SK-N-SH treated with all-trans-retinoic acid at 6 μM for 48 hours (cell line): ENCODE measurements at regions not wholly inside any gene's neighbourhood (a gene's known extent, or its start where the extent isn't known, plus 50 kb on each side); places are given as distances from the start of the nearest gene placed in this dataset.

ENCODE experiments used
- ATAC-seq: fragments of 200-7000 bp; cut with Tn5 transposase; 3 replicates; pipeline ENCODE4 v1.9.1; 2020; ENCODE audit warnings: mild to moderate bottlenecking, moderate library complexity
- ARNTL ChIP-seq: fragments of 450-650 bp; formaldehyde crosslinking; IDR thresholded peaks from 2 replicates; pipeline ENCODE4 v1.5.0; 2020; ENCODE audit warnings: low read depth, mild to moderate bottlenecking, moderate library complexity, borderline replicate concordance
- BACH2 ChIP-seq: fragments of 250-450 bp; sonication (Bioruptor Pico); IDR thresholded peaks from 2 replicates; pipeline ENCODE4 v1.9.0; 2021; ENCODE audit warnings: mild to moderate bottlenecking, borderline replicate concordance
- CSDC2 ChIP-seq: fragments of 250-450 bp; sonication (Bioruptor Pico); IDR thresholded peaks from 2 replicates; pipeline ENCODE4 v1.5.0; 2020; ENCODE audit warnings: mild to moderate bottlenecking, moderate library complexity
- CSRNP3 ChIP-seq: fragments of 250-450 bp; sonication (Bioruptor Pico); IDR thresholded peaks from 2 replicates; pipeline ENCODE4 v1.5.1; 2021; ENCODE audit warnings: mild to moderate bottlenecking, moderate library complexity
- ESRRG ChIP-seq: fragments of 250-450 bp; sonication (Bioruptor Pico); IDR thresholded peaks from 2 replicates; pipeline ENCODE4 v1.6.1; 2021; ENCODE audit warnings: mild to moderate bottlenecking
- GLIS3 ChIP-seq: fragments of 250-450 bp; sonication (Bioruptor Pico); IDR thresholded peaks from 2 replicates; pipeline ENCODE4 v1.5.0; 2020; ENCODE audit warnings: mild to moderate bottlenecking, moderate library complexity
- OSR1 ChIP-seq: fragments of 250-450 bp; sonication (Bioruptor Pico); IDR thresholded peaks from 2 replicates; pipeline ENCODE4 v1.8.0; 2022; ENCODE audit warnings: moderate library complexity, mild to moderate bottlenecking, inconsistent platforms
- PATZ1 ChIP-seq: fragments of 250-450 bp; sonication (Bioruptor Pico); IDR thresholded peaks from 2 replicates; pipeline ENCODE4 v1.8.0; 2020; ENCODE audit warnings: mild to moderate bottlenecking, moderate library complexity, borderline replicate concordance
- PPARA ChIP-seq: fragments of 250-450 bp; sonication (Bioruptor Pico); IDR thresholded peaks from 2 replicates; pipeline ENCODE4 v1.5.0; 2020; ENCODE audit warnings: mild to moderate bottlenecking, borderline replicate concordance
- RARB ChIP-seq: fragments of 250-450 bp; sonication (Bioruptor Pico); IDR thresholded peaks from 2 replicates; pipeline ENCODE4 v1.8.0; 2021; ENCODE audit warnings: mild to moderate bottlenecking, moderate library complexity
- SNAI2 ChIP-seq: fragments of 250-450 bp; sonication (Bioruptor Pico); IDR thresholded peaks from 2 replicates; pipeline ENCODE4 v1.5.0; 2020; ENCODE audit warnings: mild to moderate bottlenecking, moderate library complexity
- TCF4 ChIP-seq: fragments of 250-450 bp; sonication (Bioruptor Pico); IDR thresholded peaks from 2 replicates; pipeline ENCODE4 v1.8.0; 2021; ENCODE audit warnings: mild to moderate bottlenecking, moderate library complexity, borderline replicate concordance
- TOX ChIP-seq: fragments of 250-450 bp; sonication (Bioruptor Pico); IDR thresholded peaks from 2 replicates; pipeline ENCODE4 v1.8.0; 2021; ENCODE audit warnings: mild to moderate bottlenecking, moderate library complexity, borderline replicate concordance
- ZC3H10 ChIP-seq: fragments of 250-450 bp; sonication (Bioruptor Pico); IDR thresholded peaks from 2 replicates; pipeline ENCODE4 v1.5.1; 2021; ENCODE audit warnings: mild to moderate bottlenecking, moderate library complexity
- ZFP3 ChIP-seq: fragments of 250-450 bp; sonication (Bioruptor Pico); IDR thresholded peaks from 2 replicates; pipeline ENCODE4 v1.5.0; 2020; ENCODE audit warnings: mild to moderate bottlenecking, moderate library complexity
- ZFP30 ChIP-seq: fragments of 450-650 bp; formaldehyde crosslinking; IDR thresholded peaks from 2 replicates; pipeline ENCODE4 v1.5.0; 2022; ENCODE audit warnings: mild to moderate bottlenecking, moderate library complexity
- ZNF565 ChIP-seq: fragments of 450-650 bp; formaldehyde crosslinking; conservative IDR thresholded peaks from 2 replicates; pipeline ENCODE4 v1.5.0; 2020; ENCODE audit warnings: low read depth, mild to moderate bottlenecking, moderate library complexity
- ZNF70 ChIP-seq: fragments of 450-650 bp; formaldehyde crosslinking; IDR thresholded peaks from 2 replicates; pipeline ENCODE4 v1.5.0; 2020; ENCODE audit warnings: mild to moderate bottlenecking, moderate library complexity
- ZNF8 ChIP-seq: fragments of 450-650 bp; formaldehyde crosslinking; IDR thresholded peaks from 2 replicates; pipeline ENCODE4 v1.5.0; 2020; ENCODE audit warnings: mild to moderate bottlenecking, moderate library complexity
- TF ChIP-seq, protein P1 (sequence below): fragments of 250-450 bp; sonication (Bioruptor Pico); IDR thresholded peaks from 2 replicates; pipeline ENCODE4 v1.8.0; 2021; ENCODE audit warnings: low read depth, mild to moderate bottlenecking, moderate library complexity, borderline replicate concordance
- TF ChIP-seq, protein P2 (sequence below): fragments of 250-450 bp; sonication (Bioruptor Pico); IDR thresholded peaks from 2 replicates; pipeline ENCODE4 v1.5.0; 2020; ENCODE audit warnings: mild to moderate bottlenecking, moderate library complexity

- no peak for TF ChIP-seq ZFP3 (CRISPR knock-in tag)
- TF ChIP-seq, all 23 proteins: peak for 0
These were observed 132.2 kb downstream of the TSN start (continued) for GRCh38 chr2:121887513-121888188.

GRCh38 chr2:121888189-121888557 is 132.7 kb downstream of the TSN start:
- TF ChIP-seq ZNF70 (CRISPR knock-in tag), result no peak
- TF ChIP-seq TCF4, result no peak
- TF ChIP-seq RARB (CRISPR knock-in tag), result no peak
- TF ChIP-seq BACH2 (CRISPR knock-in tag), result no peak
- TF ChIP-seq ZNF565 (CRISPR knock-in tag), result no peak
- no peak for TF ChIP-seq TOX (CRISPR knock-in tag)
- peak; percentile 53; the same call in 1 of the 3 replicates for ATAC-seq

DNA sequence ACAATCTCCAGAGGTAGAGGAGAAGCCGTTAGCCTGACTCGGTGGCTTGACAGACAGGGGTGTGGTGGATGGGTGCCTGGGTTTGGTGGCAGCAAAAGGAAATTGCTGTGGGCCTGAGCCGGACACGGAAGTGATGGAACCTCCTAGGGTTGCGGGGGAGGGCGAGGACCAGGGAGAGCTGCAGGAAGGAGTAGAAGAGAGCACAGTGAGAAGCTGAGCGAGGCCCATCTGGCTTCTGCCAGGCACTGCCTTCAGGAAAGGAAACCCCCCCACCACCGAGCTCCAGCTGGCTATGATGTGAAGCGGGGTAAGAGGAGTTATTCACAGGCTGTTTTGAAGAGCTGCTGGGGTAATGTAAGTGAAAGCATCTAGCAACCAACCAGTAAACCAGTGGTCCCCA is 134.6 kb downstream of the TSN start:
- TF ChIP-seq ZFP3 (CRISPR knock-in tag), result no peak
- no peak for TF ChIP-seq ARNTL
- TF ChIP-seq ZC3H10, result no peak
- TF ChIP-seq TOX (CRISPR knock-in tag), result no peak
- TF ChIP-seq TCF4, result no peak
- TF ChIP-seq BACH2 (CRISPR knock-in tag), result no peak
- TF ChIP-seq ZNF8 (CRISPR knock-in tag), result no peak
- no peak for TF ChIP-seq CSDC2 (CRISPR knock-in tag)
- TF ChIP-seq ZFP30 (CRISPR knock-in tag), result no peak
- TF ChIP-seq GLIS3, result no peak
- TF ChIP-seq ESRRG, result no peak
- no peak for TF ChIP-seq OSR1 (CRISPR knock-in tag)
- TF ChIP-seq CSRNP3, result no peak
- no peak for ATAC-seq

DNA sequence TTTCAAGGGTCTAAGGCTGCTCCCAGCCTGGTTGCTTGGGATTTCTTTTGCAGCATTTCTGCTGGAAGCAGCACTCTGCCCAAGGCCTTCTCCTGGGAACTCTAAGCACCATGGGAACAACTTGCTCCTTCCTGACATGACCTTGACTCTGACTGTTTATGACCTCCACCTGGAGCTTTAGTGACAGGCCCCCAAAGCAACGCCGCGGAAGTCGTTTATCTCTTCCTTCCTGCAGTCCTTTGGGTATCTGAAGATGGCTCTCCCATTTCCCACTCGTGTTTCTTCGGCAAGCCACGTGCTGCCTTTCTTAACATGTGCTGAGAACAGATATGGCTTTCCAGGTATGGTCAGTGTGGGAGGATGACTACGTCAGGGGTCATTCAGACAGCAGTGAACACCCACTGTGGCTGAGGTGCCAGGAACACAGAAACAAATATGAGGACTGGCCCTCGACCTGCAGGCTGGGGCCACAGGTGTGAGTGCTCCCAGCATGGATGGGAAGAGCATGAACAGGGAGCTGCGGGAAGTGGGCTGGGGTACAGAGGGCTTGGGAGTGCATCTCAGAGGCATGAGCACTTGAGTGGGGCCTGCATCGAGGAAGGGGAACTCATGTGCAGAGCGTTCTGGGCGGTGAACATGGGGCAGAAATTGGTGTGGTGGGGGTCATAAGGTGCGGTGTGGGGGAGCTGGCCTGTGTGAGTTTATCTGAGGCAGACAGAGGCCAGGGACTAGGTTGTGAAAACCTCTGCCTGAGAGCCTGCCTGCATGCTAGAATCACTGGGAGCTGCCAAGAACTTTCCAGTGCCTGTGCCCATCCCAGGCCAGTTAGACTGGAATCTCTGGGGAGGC is 140.5 kb downstream of the TSN start:
- ATAC-seq, result no peak
- no peak for TF ChIP-seq ZFP30 (CRISPR knock-in tag)
- TF ChIP-seq TCF4, result no peak
- TF ChIP-seq ARNTL, result no peak
- TF ChIP-seq ZNF70 (CRISPR knock-in tag), result no peak
- TF ChIP-seq ZNF8 (CRISPR knock-in tag), result no peak
- TF ChIP-seq ZNF565 (CRISPR knock-in tag), result no peak
- TF ChIP-seq PPARA (CRISPR knock-in tag), result no peak
- no peak for TF ChIP-seq PATZ1 (CRISPR knock-in tag)
- no peak for TF ChIP-seq ZC3H10
- TF ChIP-seq TOX (CRISPR knock-in tag), result no peak
- no peak for TF ChIP-seq GLIS3
- no peak for TF ChIP-seq CSRNP3
- no peak for TF ChIP-seq ZFP3 (CRISPR knock-in tag)
- TF ChIP-seq, protein P1, sequence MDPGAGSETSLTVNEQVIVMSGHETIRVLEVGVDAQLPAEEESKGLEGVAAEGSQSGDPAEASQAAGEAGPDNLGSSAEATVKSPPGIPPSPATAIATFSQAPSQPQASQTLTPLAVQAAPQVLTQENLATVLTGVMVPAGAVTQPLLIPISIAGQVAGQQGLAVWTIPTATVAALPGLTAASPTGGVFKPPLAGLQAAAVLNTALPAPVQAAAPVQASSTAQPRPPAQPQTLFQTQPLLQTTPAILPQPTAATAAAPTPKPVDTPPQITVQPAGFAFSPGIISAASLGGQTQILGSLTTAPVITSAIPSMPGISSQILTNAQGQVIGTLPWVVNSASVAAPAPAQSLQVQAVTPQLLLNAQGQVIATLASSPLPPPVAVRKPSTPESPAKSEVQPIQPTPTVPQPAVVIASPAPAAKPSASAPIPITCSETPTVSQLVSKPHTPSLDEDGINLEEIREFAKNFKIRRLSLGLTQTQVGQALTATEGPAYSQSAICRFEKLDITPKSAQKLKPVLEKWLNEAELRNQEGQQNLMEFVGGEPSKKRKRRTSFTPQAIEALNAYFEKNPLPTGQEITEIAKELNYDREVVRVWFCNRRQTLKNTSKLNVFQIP (CRISPR knock-in tag), result no peak
- TF ChIP-seq, protein P2, sequence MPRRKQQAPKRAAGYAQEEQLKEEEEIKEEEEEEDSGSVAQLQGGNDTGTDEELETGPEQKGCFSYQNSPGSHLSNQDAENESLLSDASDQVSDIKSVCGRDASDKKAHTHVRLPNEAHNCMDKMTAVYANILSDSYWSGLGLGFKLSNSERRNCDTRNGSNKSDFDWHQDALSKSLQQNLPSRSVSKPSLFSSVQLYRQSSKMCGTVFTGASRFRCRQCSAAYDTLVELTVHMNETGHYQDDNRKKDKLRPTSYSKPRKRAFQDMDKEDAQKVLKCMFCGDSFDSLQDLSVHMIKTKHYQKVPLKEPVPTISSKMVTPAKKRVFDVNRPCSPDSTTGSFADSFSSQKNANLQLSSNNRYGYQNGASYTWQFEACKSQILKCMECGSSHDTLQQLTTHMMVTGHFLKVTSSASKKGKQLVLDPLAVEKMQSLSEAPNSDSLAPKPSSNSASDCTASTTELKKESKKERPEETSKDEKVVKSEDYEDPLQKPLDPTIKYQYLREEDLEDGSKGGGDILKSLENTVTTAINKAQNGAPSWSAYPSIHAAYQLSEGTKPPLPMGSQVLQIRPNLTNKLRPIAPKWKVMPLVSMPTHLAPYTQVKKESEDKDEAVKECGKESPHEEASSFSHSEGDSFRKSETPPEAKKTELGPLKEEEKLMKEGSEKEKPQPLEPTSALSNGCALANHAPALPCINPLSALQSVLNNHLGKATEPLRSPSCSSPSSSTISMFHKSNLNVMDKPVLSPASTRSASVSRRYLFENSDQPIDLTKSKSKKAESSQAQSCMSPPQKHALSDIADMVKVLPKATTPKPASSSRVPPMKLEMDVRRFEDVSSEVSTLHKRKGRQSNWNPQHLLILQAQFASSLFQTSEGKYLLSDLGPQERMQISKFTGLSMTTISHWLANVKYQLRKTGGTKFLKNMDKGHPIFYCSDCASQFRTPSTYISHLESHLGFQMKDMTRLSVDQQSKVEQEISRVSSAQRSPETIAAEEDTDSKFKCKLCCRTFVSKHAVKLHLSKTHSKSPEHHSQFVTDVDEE (CRISPR knock-in tag), result no peak
- TF ChIP-seq SNAI2 (CRISPR knock-in tag), result no peak
- TF ChIP-seq OSR1 (CRISPR knock-in tag), result no peak
- no peak for TF ChIP-seq ESRRG
